Lung (tissue), 11 donors: ENCODE measurements at regions not wholly inside any gene's neighbourhood (a gene's known extent, or its start where the extent isn't known, plus 50 kb on each side); places are given as distances from the start of the nearest gene placed in this dataset.
"Not testable (repeated sequence)": the region's sequence is repeated elsewhere in the genome, so short reads cannot be mapped to it uniquely, and the experiment has no call there.

Source experiments
- ATAC-seq: fragments of 200-7000 bp; cut with Tn5 transposase; one replicate; pipeline ENCODE4 v1.9.1; 2020; ENCODE audit warnings: moderate number of reproducible peaks; ENCODE audit not compliant: insufficient read depth, low FRiP score
- DNase-seq, 3 donors: peaks; one replicate each; pipeline ENCODE4 v3.0.0-alpha.2; 2013 to 2017
- H3K27ac ChIP-seq, 2 donors: one replicate each; pipeline ENCODE4 v1.5.1; 2013; ENCODE audit warnings: mild to moderate bottlenecking in 2 of 2, moderate library complexity in 2 of 2, control low read depth in 1 of 2, inconsistent platforms in 1 of 2, low read depth in 1 of 2, low read length in 1 of 2
- H3K27me3 ChIP-seq, 3 donors: one replicate each; pipeline ENCODE4 v1.5.1; 2013; ENCODE audit warnings: low read length in 2 of 3; ENCODE audit not compliant: control insufficient read depth in 3 of 3, insufficient read depth in 3 of 3
- H3K36me3 ChIP-seq, 4 donors: one replicate each; pipeline ENCODE4 v1.5.1; 2013; ENCODE audit warnings: low read length in 4 of 4, mild to moderate bottlenecking in 1 of 4, moderate library complexity in 1 of 4; ENCODE audit not compliant: control insufficient read depth in 4 of 4, insufficient read depth in 4 of 4
- H3K4me1 ChIP-seq, 5 donors: one replicate each; pipeline ENCODE4 v1.5.1; 2013; ENCODE audit warnings: low read length in 5 of 5, mild to moderate bottlenecking in 2 of 5, moderate library complexity in 1 of 5; ENCODE audit not compliant: control insufficient read depth in 5 of 5, insufficient read depth in 5 of 5
- H3K4me3 ChIP-seq: one replicate; pipeline ENCODE4 v1.5.1; 2013; ENCODE audit warnings: mild to moderate bottlenecking, control low read depth, moderate library complexity
- H3K9ac ChIP-seq, 2 donors: one replicate each; pipeline ENCODE4 v1.5.1; 2013; ENCODE audit warnings: low read length in 2 of 2, control low read depth in 1 of 2; ENCODE audit not compliant: insufficient read depth in 1 of 2
- H3K9me3 ChIP-seq, 4 donors: one replicate each; pipeline ENCODE4 v1.5.1; 2013; ENCODE audit warnings: low read length in 3 of 4, mild to moderate bottlenecking in 1 of 4, moderate library complexity in 1 of 4; ENCODE audit not compliant: control insufficient read depth in 4 of 4, insufficient read depth in 3 of 4
- WGBS, 2 donors: extraction: QIAGEN DNeasy Blood & Tissue Kit; methylation state at CpG; one replicate each; pipeline ENCODE4 v1.1.7; 2013; 5-methylcytosine and 5-hydroxymethylcytosine counted together
- TF ChIP-seq, protein P1 (sequence below): IDR thresholded peaks from 2 replicates; pipeline ENCODE4 v1.5.1; 2012; ENCODE audit warnings: mild to moderate bottlenecking; ENCODE audit errors: control extremely low read depth, extremely low read depth
- donor health status: control.
- donor health status: control.
- donor health status: Bipolar disorder and iron deficiency.
- donor health status: healthy.
- donor health status: DM: yes; HTN: yes; CAD: no.

DNA sequence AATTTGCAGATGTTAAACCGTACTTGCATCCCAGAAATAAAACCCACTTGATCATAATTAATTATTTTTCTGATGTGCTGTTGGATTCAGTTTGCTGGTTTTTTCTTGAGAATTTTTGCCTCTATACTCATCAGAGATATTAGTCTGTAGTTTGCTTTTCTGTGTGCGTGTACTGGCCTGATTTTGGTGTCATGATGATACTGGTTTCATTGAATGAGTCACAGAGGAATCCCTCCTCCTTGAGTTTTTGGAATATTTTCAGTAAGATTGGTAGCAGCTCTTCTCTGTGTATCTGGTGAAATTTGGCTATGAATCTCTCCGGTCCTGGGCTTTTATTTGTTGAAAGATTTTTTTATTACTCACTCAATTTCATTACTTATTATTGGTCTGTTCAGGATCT is 100.4 kb upstream of the PMCH start:
- ATAC-seq (no peak), DNase-seq (no peak)
- H3K4me3 ChIP-seq, result no peak overlapping the region
- 78 to 84% methylated on average over 3 of the region's 3 CpGs for WGBS, 2 donors
- peaks cover 0 to 4% (median 1%) of the 10 kb centered on the region in 4 donors for H3K9me3 ChIP-seq
- TF ChIP-seq, protein P1, sequence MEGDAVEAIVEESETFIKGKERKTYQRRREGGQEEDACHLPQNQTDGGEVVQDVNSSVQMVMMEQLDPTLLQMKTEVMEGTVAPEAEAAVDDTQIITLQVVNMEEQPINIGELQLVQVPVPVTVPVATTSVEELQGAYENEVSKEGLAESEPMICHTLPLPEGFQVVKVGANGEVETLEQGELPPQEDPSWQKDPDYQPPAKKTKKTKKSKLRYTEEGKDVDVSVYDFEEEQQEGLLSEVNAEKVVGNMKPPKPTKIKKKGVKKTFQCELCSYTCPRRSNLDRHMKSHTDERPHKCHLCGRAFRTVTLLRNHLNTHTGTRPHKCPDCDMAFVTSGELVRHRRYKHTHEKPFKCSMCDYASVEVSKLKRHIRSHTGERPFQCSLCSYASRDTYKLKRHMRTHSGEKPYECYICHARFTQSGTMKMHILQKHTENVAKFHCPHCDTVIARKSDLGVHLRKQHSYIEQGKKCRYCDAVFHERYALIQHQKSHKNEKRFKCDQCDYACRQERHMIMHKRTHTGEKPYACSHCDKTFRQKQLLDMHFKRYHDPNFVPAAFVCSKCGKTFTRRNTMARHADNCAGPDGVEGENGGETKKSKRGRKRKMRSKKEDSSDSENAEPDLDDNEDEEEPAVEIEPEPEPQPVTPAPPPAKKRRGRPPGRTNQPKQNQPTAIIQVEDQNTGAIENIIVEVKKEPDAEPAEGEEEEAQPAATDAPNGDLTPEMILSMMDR, result no peak
- no peaks in the 10 kb centered on the region for H3K36me3 ChIP-seq
- H3K27me3 ChIP-seq, result no peaks in the 10 kb centered on the region
- H3K27ac ChIP-seq, result no peak overlapping the region
- H3K9ac ChIP-seq, result no peak overlapping the region
- H3K4me1 ChIP-seq, result no peaks in the 10 kb centered on the region

DNA sequence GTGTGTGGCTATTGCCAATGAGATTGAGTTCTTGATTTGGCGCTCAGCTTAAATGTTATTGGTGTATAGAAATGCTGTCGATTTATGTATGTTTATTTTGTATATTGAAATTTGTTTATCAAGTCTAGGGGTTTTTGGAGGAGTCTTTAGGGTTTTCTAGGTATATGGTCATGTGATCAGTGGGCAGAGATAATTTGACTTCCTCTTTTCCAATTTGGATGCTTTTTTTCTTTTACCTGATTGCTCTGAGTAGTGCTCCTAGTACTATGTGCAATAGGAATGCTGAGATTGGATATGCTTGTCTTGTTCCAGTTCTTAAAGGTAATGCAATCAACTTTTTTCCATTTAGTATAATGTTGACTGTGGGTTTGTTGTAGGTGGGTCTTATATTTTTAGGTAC is 99.8 kb upstream of the PMCH start:
- ATAC-seq (no peak), DNase-seq (no peak)
- Histone ChIP-seq H3K27me3 (no peaks in the 10 kb centered on the region), H3K9me3 (peaks cover 0 to 4% (median 1%) of the 10 kb centered on the region in 4 donors), H3K4me3 (no peak overlapping the region), H3K27ac (no peak overlapping the region), H3K36me3 (no peaks in the 10 kb centered on the region), H3K4me1 (no peaks in the 10 kb centered on the region), H3K9ac (no peak overlapping the region)
- WGBS, 2 donors, result 93 to 95% methylated on average over 2 of the region's 2 CpGs
- TF ChIP-seq, protein P1, result no peak

DNA sequence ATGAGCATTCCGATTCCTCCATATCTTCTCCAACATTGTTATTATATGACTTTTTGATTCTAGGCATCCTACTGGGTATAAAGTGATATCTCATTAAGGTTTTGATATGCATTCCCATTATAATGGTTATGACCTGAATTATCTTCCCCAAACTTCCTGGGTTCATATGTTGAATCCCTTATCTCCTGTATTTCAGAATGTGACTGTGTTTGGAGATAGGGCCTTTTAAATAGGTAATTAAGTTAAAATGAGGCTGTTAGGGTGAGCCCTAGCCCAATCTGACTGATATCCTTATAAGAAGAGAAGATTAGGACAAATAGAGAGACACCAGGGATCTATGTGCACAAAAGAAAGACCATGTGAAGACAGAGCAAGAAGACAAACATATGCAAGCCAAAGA is 96.9 kb upstream of the PMCH start:
- Histone ChIP-seq H3K4me1 (no peaks in the 10 kb centered on the region), H3K9ac (no peak overlapping the region), H3K4me3 (no peak overlapping the region), H3K36me3 (no peaks in the 10 kb centered on the region), H3K27me3 (no peaks in the 10 kb centered on the region), H3K9me3 (no peaks in the 10 kb centered on the region), H3K27ac (no peak overlapping the region)
- ATAC-seq (no peak), DNase-seq (no peak)
- TF ChIP-seq, protein P1, result no peak
- WGBS, 2 donors, result 97 to 100% methylated on average over 1 of the region's 1 CpG

DNA sequence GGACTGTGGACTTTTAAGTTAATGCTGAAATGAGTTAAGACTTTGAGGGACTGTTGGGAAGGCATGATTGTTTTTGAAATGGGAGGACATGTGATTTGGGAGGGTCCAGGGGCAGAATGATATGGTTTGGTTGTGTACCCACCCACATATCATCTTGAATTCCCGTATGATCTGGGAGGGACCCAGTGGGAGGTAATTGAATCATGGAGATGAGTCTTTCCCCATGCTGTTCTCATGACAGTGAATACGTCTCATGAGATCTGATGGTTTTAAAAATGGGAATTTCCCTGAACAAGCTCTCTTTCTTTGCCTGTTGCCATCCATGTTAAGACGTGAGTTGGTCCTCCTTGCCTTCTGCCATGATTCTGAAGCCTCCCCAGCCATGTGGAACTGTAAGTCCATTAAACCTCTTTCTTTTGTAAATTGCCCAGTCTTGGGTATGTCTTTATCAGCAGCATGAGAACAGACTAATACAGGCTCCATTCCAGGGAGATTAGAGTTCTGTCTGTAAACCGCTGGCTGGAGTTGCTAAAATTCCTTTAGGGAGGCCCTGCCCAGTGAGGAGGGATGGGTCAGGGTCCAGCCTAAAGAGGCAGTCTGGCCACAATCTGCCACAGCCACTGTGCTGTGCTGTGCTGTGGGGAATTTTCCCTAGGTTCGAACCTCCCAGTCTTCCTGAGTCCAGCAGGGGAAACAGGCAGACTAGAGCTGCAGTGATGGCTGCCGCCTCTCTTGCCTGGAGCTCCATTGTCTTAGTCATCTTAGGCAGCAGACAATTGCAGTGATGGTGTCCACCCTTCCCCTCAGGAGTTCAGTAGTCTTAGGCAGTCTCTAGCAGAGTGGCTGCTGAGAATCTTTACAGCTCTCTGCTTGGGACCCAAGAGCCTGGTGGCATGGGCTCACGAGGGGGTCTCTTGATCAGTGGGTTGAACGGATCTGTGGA is 94.1 kb upstream of the PMCH start:
- 86 to 87% methylated on average over 8 of the region's 8 CpGs for WGBS, 2 donors
- H3K9ac ChIP-seq, H3K27ac ChIP-seq, H3K4me1 ChIP-seq, H3K9me3 ChIP-seq, H3K27me3 ChIP-seq, ATAC-seq, H3K36me3 ChIP-seq, H3K4me3 ChIP-seq: not testable (repeated sequence)
- DNase-seq, result peak in 1 of 3 donors; percentile 2

DNA sequence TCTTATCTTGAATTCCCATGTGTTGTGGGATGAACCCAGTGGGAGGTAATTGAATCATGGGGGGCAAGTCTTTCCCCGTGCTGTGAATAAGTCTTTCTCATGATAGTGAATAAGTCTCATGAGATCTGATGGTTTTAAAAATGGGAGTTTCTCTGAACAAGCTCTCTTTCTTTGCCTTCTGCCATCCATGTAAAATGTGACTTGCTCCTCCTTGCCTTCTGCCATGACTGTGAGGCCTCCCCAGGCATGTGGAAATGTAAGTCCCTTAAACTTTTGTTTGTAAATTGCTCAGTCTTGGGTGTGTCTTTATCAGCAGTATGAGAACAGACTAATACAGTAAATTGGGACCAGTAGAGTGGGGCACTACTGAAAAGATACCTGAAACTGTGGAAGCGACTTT is 92.1 kb upstream of the PMCH start:
- not testable (repeated sequence) for H3K4me3 ChIP-seq, DNase-seq, H3K9ac ChIP-seq, H3K27ac ChIP-seq, H3K4me1 ChIP-seq, ATAC-seq, H3K9me3 ChIP-seq, H3K27me3 ChIP-seq, H3K36me3 ChIP-seq
- 89 to 95% methylated on average over 2 of the region's 2 CpGs for WGBS, 2 donors
